Neural progenitor cell (in vitro differentiated cells): ENCODE measurements at regions not wholly inside any gene's neighbourhood (a gene's known extent, or its start where the extent isn't known, plus 50 kb on each side); places are given as distances from the start of the nearest gene placed in this dataset.

Experiments
- EZH2phosphoT487 ChIP-seq: fragments of 200-600 bp; sonication (generic); IDR thresholded peaks from 2 replicates; pipeline ENCODE4 v1.6.1; 2017; ENCODE audit warnings: antibody characterized with exemption
- TF ChIP-seq, protein P1 (sequence below): fragments of 200-600 bp; sonication (generic); IDR thresholded peaks from 2 replicates; pipeline ENCODE4 v1.5.1; 2017; ENCODE audit warnings: antibody characterized with exemption, mild to moderate bottlenecking

- TF ChIP-seq, protein P1, sequence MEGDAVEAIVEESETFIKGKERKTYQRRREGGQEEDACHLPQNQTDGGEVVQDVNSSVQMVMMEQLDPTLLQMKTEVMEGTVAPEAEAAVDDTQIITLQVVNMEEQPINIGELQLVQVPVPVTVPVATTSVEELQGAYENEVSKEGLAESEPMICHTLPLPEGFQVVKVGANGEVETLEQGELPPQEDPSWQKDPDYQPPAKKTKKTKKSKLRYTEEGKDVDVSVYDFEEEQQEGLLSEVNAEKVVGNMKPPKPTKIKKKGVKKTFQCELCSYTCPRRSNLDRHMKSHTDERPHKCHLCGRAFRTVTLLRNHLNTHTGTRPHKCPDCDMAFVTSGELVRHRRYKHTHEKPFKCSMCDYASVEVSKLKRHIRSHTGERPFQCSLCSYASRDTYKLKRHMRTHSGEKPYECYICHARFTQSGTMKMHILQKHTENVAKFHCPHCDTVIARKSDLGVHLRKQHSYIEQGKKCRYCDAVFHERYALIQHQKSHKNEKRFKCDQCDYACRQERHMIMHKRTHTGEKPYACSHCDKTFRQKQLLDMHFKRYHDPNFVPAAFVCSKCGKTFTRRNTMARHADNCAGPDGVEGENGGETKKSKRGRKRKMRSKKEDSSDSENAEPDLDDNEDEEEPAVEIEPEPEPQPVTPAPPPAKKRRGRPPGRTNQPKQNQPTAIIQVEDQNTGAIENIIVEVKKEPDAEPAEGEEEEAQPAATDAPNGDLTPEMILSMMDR, result no peak
- no peak for TF ChIP-seq EZH2phosphoT487
Measured at GRCh38 chr4:180769791-180770190, 1473.4 kb upstream of the TENM3 start.
